GM06990 (cell line): ENCODE measurements at regions not wholly inside any gene's neighbourhood (a gene's known extent, or its start where the extent isn't known, plus 50 kb on each side); places are given as distances from the start of the nearest gene placed in this dataset.

Experiments
- DNase-seq: peaks from one replicate; pipeline ENCODE4 v3.0.0-alpha.2; 2011; ENCODE audit not compliant: insufficient read length; ENCODE audit errors: extremely low read depth
- H3K27me3 ChIP-seq: replicated peaks from 2 replicates; pipeline ENCODE4 v1.6.0; 2011; ENCODE audit warnings: low read length; ENCODE audit not compliant: control insufficient read depth, insufficient read depth
- H3K36me3 ChIP-seq: 2 replicates; pipeline ENCODE4 v1.5.1; 2011; ENCODE audit warnings: low read length; ENCODE audit not compliant: control insufficient read depth, insufficient read depth
- H3K4me3 ChIP-seq: replicated peaks from 2 replicates; pipeline ENCODE4 v1.5.1; 2011; ENCODE audit warnings: low read depth, mild to moderate bottlenecking, control low read depth, low read length
- CTCF ChIP-seq: IDR thresholded peaks from 2 replicates; pipeline ENCODE4 v1.5.1; 2011; ENCODE audit warnings: low read length, control low read depth, mild to moderate bottlenecking, inconsistent platforms; ENCODE audit not compliant: insufficient read depth, poor library complexity, severe bottlenecking

- no peak for TF ChIP-seq CTCF
- H3K4me3 ChIP-seq = no peak overlapping the region
- no peaks in the 10 kb centered on the region for H3K36me3 ChIP-seq
- no peak for DNase-seq
- H3K27me3 ChIP-seq = no peaks in the 10 kb centered on the region
Measured at GRCh38 chr20:52252664-52253063, 61.1 kb upstream of the ZFP64 start.

GRCh38 chr20:52251827-52252226 lies 60.2 kb upstream of the ZFP64 start:
- DNase-seq = no peak
- no peak for TF ChIP-seq CTCF
- Histone ChIP-seq H3K27me3 (no peaks in the 10 kb centered on the region), H3K4me3 (no peak overlapping the region), H3K36me3 (no peaks in the 10 kb centered on the region)

- Histone ChIP-seq H3K36me3 (no peaks in the 10 kb centered on the region), H3K27me3 (no peaks in the 10 kb centered on the region), H3K4me3 (no peak overlapping the region)
- no peak for TF ChIP-seq CTCF
- no peak for DNase-seq
Measured at GRCh38 chr20:52251136-52251700, 59.6 kb upstream of the ZFP64 start.

- DNase-seq = no peak
- Histone ChIP-seq H3K36me3 (no peaks in the 10 kb centered on the region), H3K27me3 (no peaks in the 10 kb centered on the region), H3K4me3 (no peak overlapping the region)
- no peak for TF ChIP-seq CTCF
Measured at GRCh38 chr20:52247548-52247947, 56.0 kb upstream of the ZFP64 start.

GRCh38 chr20:52246366-52246765 lies 54.8 kb upstream of the ZFP64 start:
- no peaks in the 10 kb centered on the region for H3K36me3 ChIP-seq

More at GRCh38 chr20:52246366-52246765, 54.8 kb upstream of the ZFP64 start:
- Histone ChIP-seq H3K27me3 (no peaks in the 10 kb centered on the region), H3K4me3 (no peak overlapping the region)
- DNase-seq = no peak
- no peak for TF ChIP-seq CTCF
